ENCODE measurements at regions not wholly inside any gene's neighbourhood (a gene's known extent, or its start where the extent isn't known, plus 50 kb on each side); places are given as distances from the start of the nearest gene placed in this dataset.
A peak's percentile ranks its signal among the peaks of the same experiment; 100 is the strongest.

GRCh38 chr12:5140190-5140589 lies 96.5 kb downstream of the KCNA5 start:
- ATAC-seq (no peak), DNase-seq (ENCODE audit: low spot score) (no peak)
- Mint-ChIP-seq H3K27ac (no peak overlapping the region), H3K36me3 (ENCODE audit: low read depth) (peaks cover 57% of the 10 kb centered on the region), H3K4me3 (no peak overlapping the region), H3K4me1 (no peaks in the 10 kb centered on the region), H3K27me3 (ENCODE audit: insufficient read depth, low read depth, poor library complexity) (peaks cover 3% of the 10 kb centered on the region), H3K9me3 (peaks cover 59% of the 10 kb centered on the region)
- no peaks in the 10 kb centered on the region for H3K79me2 ChIP-seq (replicated peaks; ENCODE audit: insufficient read depth)
- H3K4me2 ChIP-seq: no peak overlapping the region
- H2AFZ ChIP-seq: no peak overlapping the region
- no peak overlapping the region for H3K4me3 ChIP-seq
- H3K27me3 ChIP-seq (ENCODE audit: insufficient read depth): no peaks in the 10 kb centered on the region
- no peaks in the 10 kb centered on the region for H3F3A ChIP-seq (replicated peaks; ENCODE audit: low read depth)
- no peaks in the 10 kb centered on the region for H4K20me1 ChIP-seq (replicated peaks; ENCODE audit: insufficient read depth)
- no peaks in the 10 kb centered on the region for H3K4me1 ChIP-seq (ENCODE audit: insufficient read depth)
- no peaks in the 10 kb centered on the region for H3K9me2 ChIP-seq (ENCODE audit: insufficient read depth)
- H3K27ac ChIP-seq (ENCODE audit: low read depth): no peak overlapping the region
- H3K36me3 ChIP-seq (ENCODE audit: insufficient read depth): peaks cover 6% of the 10 kb centered on the region; the same call in 1 of the 2 replicates
- no peak for TF ChIP-seq CTCF (conservative IDR thresholded peaks at IDR 0.05; ENCODE audit: low read depth in 2 of 2)

DNA sequence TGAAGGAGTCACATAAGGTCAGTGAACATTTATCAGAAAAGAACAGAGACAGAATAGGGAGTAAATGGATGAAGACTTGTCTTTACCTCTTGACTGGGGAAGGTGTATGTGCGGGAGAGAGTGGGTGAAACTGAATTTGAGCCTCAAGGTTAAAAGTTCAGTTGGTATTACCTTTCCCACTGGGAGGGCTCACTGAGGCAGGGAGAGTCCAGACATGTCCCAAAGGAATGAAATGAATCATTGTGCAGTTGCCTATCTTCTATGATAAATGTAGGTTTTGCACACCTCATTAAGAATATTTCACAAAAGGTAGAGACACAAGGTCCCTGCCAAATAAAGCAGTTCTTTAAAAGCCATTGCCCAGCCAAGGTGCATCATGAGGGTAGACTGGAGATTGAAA lies 105.2 kb downstream of the KCNA5 start:
- H3K27ac Mint-ChIP-seq: no peak overlapping the region
- H3K4me3 Mint-ChIP-seq: no peak overlapping the region

More for the DNA sequence above, 105.2 kb downstream of the KCNA5 start:
- H3K9me3 Mint-ChIP-seq: peaks cover 2% of the 10 kb centered on the region; the same call in 1 of the 3 replicates
- H3K36me3 Mint-ChIP-seq (ENCODE audit: low read depth): peaks cover 5% of the 10 kb centered on the region; the same call in 2 of the 3 replicates
- no peak overlapping the region for H2AFZ ChIP-seq
- peaks cover 13% of the 10 kb centered on the region; the same call in 2 of the 3 replicates for H3K4me1 Mint-ChIP-seq
- no peaks in the 10 kb centered on the region for H3K79me2 ChIP-seq (replicated peaks; ENCODE audit: insufficient read depth)
- ATAC-seq (no peak), DNase-seq (ENCODE audit: low spot score) (no peak)
- no peaks in the 10 kb centered on the region for H4K20me1 ChIP-seq (replicated peaks; ENCODE audit: insufficient read depth)
- H3K4me3 ChIP-seq: no peak overlapping the region
- H3K4me2 ChIP-seq: peak overlapping the region; percentile 55; the same call in 1 of the 2 replicates
- TF ChIP-seq ZNF331 (CRISPR knock-in tag; IDR thresholded peaks at IDR 0.05; ENCODE audit: low read depth): no peak
- TF ChIP-seq JUNB (IDR thresholded peaks at IDR 0.05; ENCODE audit: unreplicated experiment): no peak
- TF ChIP-seq CREB1 (CRISPR knock-in tag; IDR thresholded peaks at IDR 0.05; ENCODE audit: low read depth): no peak
- no peak for TF ChIP-seq STAT1 (IDR thresholded peaks at IDR 0.05; ENCODE audit: unreplicated experiment)
- no peak for TF ChIP-seq CTCF (conservative IDR thresholded peaks at IDR 0.05; ENCODE audit: low read depth in 2 of 2)
- H3K27ac ChIP-seq (ENCODE audit: low read depth): no peak overlapping the region
- H3K9me2 ChIP-seq (ENCODE audit: insufficient read depth): peaks cover 15% of the 10 kb centered on the region; the same call in 1 of the 2 replicates
- H3K27me3 Mint-ChIP-seq (ENCODE audit: insufficient read depth, low read depth, poor library complexity): no peaks in the 10 kb centered on the region
- H3K4me1 ChIP-seq (ENCODE audit: insufficient read depth): peaks cover 14% of the 10 kb centered on the region
- H3K27me3 ChIP-seq (ENCODE audit: insufficient read depth): no peaks in the 10 kb centered on the region
- H3K36me3 ChIP-seq (ENCODE audit: insufficient read depth): no peaks in the 10 kb centered on the region
- no peaks in the 10 kb centered on the region for H3F3A ChIP-seq (replicated peaks; ENCODE audit: low read depth)
